ENCODE measurements at regions not wholly inside any gene's neighbourhood (a gene's known extent, or its start where the extent isn't known, plus 50 kb on each side); places are given as distances from the start of the nearest gene placed in this dataset.

DNA sequence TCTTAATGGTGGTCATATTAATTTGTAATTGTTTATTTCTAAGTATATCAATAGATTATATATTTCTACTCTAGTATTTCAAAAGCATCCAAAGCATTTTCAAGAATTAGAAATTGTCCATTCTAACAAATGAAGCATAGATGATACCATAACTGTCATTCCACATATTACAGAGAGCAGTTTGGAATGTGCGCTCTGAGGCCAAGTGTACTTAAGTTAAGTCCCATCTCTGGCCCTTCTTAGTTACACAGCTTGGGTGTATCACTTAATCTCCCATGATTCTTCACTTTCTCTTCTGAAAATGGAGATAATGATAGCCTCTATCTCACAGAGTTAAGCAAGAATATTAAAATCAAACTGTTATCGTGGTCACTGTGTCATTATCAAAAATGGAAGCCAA is 281.1 kb downstream of the MRPL39 start:
- peak; percentile 64 for DNase-seq

DNA sequence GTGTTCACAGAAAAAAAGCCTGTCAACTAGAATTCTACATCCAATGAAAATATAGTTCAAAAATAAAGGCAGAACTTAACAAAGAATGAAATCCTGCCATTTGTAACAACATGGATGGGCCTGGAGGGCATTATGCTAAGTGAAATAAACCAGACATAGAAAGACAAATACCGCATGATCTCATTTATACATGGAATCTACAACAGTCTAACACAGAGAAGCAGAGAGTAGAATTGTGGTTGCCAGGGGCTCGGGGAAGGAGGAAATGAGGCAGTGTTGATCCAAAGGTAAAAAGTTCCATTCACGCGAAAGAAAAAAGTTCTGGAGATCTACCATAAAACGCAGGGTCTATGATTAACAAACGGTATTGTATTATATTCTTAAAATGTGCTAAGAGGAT is 282.6 kb downstream of the MRPL39 start:
- no peak for DNase-seq

DNA sequence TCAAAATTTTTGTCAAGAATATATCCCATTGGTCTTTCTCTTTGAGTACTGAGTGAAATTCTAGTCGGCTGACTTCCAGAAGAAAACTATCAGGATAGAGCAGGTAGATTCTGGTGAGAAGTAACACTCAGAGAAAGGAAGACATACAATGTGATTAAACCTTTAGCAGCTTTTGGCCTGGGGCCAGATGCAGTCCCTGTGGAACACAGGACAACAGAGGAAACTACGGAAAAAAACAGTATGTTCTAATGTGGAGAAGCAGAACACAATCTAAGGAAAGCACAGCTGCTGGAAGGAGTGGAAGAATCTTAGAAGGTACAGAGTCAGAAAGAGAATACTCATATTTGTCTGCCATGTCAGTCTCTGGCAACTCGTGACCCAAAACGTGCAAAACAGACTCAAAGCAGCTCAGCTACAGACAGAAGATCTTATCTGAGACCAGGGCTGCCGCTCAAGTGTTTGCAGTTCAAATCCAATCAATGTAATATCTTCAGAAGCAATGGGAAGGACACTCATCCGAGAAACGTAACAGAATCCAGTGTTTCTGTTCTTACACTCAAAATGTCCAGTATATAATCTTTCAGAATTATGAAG is 283.8 kb downstream of the MRPL39 start:
- DNase-seq: no peak

- no peak for DNase-seq
Observed at GRCh38 chr21:25314247-25314646, 293.0 kb downstream of the MRPL39 start.

- peak; percentile 76 for DNase-seq
Observed at GRCh38 chr21:25313829-25314228, 293.5 kb downstream of the MRPL39 start.

GRCh38 chr21:25307489-25307888 is 299.8 kb downstream of the MRPL39 start:
- DNase-seq: peak; percentile 86

GRCh38 chr21:25304611-25305010 is 302.7 kb downstream of the MRPL39 start:
- DNase-seq: no peak

GRCh38 chr21:25300632-25301031 is 306.6 kb downstream of the MRPL39 start:
- no peak for DNase-seq

DNA sequence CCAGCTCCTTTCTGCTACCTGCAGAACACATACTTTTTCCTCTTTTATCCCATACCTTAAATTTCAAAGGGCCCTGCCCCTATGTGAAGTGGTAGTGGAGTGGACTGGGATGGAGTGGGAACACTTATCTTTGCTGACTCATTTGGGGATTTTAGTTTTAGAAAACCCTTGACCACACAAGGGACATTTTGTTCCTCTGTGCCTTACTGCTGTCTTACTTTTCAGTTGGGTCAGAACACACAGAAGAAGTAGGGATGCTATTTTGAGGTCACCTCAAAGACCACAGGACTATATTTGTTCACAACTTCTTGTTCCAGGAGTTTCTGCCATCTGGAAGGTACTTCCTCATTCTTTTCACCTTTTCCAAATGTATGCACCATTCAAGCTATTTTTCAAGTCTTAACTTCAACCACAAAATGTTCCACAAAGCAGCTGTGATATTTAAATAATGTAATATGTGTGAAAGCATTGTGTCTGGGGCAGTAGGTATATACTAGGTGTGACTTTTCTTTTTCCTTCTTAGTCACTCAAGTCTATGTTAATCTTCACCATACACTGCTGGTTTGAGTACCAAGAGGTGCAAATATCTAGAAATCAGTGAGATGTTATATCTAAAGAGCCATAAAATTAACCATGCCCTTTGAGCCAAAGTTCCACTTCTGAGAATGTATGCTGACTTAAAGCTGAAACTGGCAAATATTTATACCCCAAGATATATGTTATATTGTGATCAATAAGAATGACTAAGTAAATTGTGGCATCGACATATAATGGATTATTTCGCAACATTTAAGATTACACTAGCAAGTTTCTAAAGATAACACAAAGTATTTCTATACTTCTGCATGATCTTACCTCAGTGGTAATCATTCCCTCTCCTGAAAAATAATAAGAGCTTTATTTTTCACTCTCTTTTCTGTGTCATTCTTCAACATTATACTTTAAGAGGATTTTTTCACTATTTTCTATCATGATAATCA is 308.5 kb downstream of the MRPL39 start:
- DNase-seq: no peak

GRCh38 chr21:25297117-25297516 is 310.2 kb downstream of the MRPL39 start:
- DNase-seq: no peak

DNA sequence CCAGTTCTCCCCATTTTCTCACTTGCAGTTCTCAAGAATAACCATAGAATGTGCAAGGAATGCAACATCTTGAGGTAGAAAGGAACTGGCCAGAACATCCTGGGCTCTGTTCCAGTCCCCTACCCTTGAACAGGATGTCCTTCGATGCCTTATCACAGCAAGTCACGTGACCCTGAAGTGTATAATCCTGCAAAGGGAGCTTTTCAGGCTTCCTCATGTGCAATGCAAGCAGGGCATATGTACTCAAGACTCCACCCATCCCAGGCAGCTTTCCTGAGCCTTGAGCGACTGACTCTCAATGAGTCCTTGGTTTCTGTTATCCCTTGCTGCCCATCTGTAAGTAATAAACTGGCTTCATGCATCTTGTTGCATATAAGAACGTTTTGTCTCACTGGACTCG is 311.0 kb downstream of the MRPL39 start:
- DNase-seq: no peak

- DNase-seq: no peak
Observed at GRCh38 chr21:25292396-25292795, 314.9 kb downstream of the MRPL39 start.

GRCh38 chr21:25283720-25284119 is 323.6 kb downstream of the MRPL39 start:
- peak; percentile 51 for DNase-seq

- no peak for DNase-seq
Observed at GRCh38 chr21:25281134-25281533, 326.1 kb downstream of the MRPL39 start.

DNA sequence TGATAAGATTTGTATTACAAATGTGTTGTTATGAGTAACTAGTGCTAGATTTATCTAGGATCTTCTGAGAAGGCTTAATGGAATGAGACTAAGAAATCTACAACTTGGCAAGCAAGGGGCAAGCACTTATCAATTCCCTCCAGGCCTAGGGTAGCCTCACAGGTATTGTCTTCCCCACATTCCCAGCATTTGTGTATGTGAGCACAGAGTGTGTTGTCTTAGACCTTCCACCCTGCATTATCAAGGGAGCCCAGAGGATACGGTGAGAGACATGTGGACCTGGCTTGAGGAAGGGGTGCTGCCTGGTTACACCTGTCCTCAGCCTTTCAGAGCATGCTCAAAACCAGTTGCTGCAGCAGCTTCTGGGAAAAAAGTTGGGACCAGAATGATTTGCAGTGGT is 327.2 kb downstream of the MRPL39 start:
- DNase-seq: no peak

GRCh38 chr21:25273959-25274358 is 333.3 kb downstream of the MRPL39 start:
- no peak for DNase-seq

DNA sequence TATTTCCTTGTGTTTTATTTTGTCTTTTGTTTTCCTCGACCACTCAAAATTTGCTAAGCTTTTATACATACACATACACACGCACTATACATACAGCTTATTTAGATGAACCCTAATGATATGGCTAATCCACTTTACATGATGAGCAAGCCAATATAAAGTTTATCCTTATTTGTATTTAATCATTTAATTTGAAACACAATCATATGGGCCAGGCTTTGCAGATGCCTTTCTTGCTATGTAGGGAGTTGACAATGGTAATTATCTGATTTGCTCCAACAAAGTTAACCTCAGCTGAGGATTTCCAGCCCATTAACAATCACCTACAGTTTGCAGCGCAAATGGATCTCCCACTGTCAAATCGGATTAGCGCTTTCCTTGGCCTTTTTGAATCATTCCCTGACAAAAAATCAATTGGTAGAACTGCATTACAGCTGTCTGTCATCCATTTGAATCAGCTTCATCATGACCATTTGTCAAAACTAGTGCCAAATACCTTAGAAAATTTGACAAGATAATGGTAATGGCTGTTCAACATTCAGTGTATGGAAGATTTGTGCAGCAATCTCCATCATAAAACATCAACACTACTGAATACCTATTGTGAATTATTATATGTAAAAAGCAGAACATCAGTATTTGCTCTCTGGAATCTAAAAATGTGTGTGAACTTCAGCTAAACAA is 352.6 kb downstream of the MRPL39 start:
- DNase-seq: no peak

DNA sequence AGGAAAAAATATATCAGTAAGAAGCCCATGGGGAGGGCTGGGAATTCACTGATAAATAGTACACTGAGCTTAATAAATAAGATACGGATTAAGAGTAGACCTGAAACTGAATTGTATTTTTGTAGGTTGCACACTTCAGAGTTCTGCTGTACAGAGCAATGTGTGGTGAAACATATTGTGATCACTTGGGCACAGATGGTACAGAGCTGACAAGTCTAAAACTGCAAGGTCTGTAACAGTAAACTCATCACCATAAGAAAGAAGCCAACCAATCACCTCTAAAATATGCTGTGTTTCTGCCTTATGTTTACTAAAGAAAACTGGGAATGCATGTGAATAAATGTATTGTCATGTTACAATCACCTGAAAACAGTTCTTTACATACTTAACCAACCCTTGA is 360.7 kb downstream of the MRPL39 start:
- no peak for DNase-seq

DNA sequence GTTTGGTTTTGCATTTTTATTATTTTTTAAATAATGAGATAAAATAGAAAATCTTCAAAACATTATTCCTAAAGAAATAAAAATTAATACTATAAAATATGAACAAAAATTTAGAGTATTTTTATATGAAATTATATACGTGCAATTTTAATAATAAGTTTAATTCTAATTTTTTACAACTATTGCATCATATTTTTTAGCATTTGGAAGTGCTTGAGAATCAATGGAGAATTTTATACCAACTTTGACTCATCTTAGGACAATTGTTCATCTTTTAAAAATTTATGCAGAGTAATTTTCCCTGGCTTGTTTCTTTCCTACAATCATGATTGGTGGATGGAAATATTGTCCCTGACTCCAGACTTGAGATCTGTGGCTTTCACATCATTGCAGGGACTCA is 362.5 kb downstream of the MRPL39 start:
- no peak for DNase-seq

DNA sequence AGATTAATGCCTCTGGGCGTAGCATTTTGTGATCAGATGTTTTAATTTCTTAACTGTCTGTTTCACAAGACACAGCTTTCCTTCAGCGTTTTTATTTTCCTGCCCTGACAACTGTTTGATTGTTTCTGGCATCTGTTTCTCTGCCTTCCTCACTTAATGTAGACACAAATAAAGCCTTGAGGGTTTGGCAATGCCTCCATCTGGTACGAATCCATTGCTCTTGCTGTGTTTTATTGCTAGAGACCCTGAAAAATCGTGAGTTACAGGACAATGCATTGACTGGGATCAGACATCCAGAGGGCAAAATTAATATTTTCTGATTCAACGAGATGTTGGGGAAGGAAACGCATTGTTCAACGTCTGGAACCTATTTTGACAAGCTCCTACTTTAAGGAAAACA is 363.5 kb downstream of the MRPL39 start:
- DNase-seq: no peak

DNA sequence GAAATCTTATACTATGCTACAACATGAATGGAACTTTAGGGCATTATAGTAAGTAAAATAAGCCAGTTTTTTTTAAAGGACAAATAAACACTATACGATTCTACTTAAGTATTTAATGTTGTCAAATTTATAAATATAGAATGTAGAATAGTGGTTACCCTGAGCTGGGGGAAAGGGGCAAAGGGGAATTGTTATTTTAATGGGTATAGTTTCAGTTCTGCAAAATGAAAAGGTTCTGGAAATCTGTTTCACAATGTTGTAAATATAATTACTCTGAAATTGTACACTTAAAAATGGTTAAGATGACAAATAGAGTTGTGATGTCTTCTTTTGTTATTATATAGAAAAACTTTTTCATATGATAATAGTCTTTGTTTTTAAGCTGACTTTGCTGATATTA is 366.3 kb downstream of the MRPL39 start:
- no peak for DNase-seq

DNA sequence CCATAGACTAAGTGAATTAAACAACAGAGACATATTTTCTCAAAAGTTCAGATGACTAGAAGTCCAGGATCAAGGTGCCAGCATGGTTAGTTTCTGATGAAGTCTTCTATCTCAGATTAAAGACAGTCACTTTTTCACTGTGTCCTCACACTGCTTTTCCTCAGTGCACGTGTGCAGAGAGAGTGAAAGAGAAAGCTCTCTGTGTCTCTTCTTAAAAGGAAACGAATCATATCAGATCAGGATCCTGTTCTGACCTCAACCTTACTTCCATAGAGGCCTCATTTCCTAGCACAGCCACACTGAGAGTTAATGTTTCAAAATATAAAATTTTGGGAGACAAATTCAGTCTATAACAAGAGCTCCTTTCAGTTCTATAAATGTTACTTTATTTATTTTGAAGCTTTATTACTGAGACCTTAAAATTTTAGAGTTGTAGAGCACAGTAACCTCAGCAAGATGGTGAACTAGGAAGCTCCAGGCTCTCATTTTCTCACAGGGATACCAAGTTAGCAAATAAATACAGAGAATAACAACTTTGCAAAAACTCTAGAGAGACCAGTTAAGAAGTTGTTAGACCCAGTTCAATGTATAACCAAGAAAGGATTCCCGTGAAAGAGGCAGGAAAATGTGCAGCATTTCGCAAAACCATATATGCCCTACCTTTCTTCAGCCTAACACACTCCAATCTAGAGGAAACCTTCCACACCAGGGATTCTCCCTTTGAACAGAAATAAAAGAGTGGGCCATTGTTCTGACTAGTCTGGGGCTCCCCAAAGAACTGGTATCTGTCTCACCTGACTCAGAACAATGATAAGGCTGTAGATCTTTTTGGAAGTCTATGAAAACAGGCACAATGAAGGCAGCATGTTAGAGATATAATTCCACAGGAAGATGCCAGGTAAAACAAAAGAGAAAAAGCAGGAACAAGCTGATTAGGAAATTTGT is 372.2 kb downstream of the MRPL39 start:
- no peak for DNase-seq

DNA sequence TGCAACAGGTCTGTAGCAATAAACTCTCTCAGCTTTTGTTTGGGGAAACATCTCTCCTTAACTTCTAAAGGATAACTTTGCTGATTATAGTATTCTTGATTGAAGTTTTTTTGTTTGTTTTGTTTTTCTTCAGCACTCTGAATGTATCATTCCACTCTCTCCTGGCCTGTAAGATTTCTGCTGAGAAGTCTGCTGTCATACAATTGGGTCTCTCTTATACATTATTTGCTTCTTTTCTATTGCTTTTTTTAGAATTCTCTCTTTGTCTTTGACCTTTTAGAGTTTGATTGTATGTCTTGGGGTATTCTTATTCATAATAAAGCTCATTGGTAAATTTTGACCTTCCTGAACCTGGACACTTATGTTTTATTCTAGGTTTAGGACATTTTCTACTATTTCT is 386.3 kb downstream of the MRPL39 start:
- DNase-seq: no peak

Data from fibroblast of skin of right biceps (primary cell).